ENCODE measurements at regions not wholly inside any gene's neighbourhood (a gene's known extent, or its start where the extent isn't known, plus 50 kb on each side); places are given as distances from the start of the nearest gene placed in this dataset.

DNA sequence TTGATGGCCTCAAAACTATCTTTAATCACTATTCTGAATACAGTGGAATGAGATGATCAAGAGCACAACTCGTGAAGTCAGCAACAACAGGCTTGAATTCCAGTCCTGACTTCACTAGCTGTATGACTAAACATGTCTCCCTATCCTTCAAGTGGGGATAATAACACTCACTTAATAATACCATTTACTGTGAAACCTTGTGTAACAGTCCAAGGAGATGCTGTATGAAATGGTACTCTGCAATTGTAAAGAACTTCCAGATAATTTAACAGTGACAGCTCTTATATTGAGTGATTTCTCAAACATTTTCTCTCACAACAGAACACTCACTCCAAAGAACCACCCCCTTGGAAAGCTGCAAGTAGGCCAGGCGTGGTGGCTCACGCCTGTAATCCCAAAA lies 823.1 kb downstream of the DIAPH3 start:
- TF ChIP-seq, protein P1, sequence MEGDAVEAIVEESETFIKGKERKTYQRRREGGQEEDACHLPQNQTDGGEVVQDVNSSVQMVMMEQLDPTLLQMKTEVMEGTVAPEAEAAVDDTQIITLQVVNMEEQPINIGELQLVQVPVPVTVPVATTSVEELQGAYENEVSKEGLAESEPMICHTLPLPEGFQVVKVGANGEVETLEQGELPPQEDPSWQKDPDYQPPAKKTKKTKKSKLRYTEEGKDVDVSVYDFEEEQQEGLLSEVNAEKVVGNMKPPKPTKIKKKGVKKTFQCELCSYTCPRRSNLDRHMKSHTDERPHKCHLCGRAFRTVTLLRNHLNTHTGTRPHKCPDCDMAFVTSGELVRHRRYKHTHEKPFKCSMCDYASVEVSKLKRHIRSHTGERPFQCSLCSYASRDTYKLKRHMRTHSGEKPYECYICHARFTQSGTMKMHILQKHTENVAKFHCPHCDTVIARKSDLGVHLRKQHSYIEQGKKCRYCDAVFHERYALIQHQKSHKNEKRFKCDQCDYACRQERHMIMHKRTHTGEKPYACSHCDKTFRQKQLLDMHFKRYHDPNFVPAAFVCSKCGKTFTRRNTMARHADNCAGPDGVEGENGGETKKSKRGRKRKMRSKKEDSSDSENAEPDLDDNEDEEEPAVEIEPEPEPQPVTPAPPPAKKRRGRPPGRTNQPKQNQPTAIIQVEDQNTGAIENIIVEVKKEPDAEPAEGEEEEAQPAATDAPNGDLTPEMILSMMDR (IDR thresholded peaks at IDR 0.05) = no peak
- no peak for TF ChIP-seq POLR2A (IDR thresholded peaks at IDR 0.05)

Data from prostate gland (tissue), 2 donors.